ENCODE measurements at regions not wholly inside any gene's neighbourhood (a gene's known extent, or its start where the extent isn't known, plus 50 kb on each side); places are given as distances from the start of the nearest gene placed in this dataset.

DNA sequence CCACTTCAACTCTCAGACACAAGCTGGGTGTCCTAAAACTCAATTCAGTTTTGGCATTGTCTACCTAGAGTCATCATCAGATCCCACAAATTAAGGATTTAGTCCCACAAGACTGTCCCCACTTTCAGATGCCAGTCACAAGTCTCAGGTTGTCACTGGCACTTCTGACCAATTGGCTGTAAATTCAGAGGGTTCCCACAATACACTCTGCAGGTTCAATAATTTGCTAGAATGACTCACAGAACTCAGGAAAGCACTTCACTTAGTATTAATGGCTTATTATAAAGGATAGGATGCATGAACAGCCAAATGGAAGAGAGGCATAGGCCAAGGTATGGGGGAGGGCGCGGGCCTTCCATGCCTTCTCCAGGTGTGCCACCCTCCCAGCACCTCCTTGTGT is 209.1 kb downstream of the SREK1 start:
- TF ChIP-seq, protein P1, sequence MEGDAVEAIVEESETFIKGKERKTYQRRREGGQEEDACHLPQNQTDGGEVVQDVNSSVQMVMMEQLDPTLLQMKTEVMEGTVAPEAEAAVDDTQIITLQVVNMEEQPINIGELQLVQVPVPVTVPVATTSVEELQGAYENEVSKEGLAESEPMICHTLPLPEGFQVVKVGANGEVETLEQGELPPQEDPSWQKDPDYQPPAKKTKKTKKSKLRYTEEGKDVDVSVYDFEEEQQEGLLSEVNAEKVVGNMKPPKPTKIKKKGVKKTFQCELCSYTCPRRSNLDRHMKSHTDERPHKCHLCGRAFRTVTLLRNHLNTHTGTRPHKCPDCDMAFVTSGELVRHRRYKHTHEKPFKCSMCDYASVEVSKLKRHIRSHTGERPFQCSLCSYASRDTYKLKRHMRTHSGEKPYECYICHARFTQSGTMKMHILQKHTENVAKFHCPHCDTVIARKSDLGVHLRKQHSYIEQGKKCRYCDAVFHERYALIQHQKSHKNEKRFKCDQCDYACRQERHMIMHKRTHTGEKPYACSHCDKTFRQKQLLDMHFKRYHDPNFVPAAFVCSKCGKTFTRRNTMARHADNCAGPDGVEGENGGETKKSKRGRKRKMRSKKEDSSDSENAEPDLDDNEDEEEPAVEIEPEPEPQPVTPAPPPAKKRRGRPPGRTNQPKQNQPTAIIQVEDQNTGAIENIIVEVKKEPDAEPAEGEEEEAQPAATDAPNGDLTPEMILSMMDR (IDR thresholded peaks at IDR 0.05; ENCODE audit: insufficient read depth, low read depth, low read length), result no peak
- no peak for TF ChIP-seq EZH2 (IDR thresholded peaks at IDR 0.05; ENCODE audit: insufficient read depth, low read length)

Data from astrocyte (in vitro differentiated cells and primary cell).